ENCODE measurements at regions not wholly inside any gene's neighbourhood (a gene's known extent, or its start where the extent isn't known, plus 50 kb on each side); places are given as distances from the start of the nearest gene placed in this dataset.

DNA sequence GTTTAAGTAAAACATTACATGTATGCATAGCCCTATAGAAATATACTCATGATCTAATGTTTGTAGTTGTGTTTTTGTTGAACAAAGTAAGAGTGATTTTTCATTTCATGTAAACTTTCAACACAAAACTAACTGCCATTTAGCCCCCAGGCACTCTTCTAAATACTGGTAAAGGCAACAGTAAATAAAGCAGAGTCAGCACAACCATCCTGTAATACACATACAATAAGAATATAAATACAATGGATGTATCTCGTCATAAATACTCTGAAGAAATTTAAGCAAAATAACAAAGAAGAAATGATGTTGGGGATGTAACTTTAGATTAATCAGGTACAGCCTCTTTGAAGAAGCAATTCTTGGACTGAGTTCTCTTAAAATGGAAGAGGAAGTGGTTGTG is 821.2 kb downstream of the ARAP2 start:
- Mint-ChIP-seq H3K9me3 (peaks cover 4% of the 10 kb centered on the region), H3K27me3 (ENCODE audit: low read depth) (no peaks in the 10 kb centered on the region), H3K27ac (no peak overlapping the region), H3K4me3 (no peak overlapping the region), H3K4me1 (ENCODE audit: low read depth) (no peaks in the 10 kb centered on the region), H3K36me3 (ENCODE audit: low read depth) (no peaks in the 10 kb centered on the region)
- intact Hi-C loops (cut with micrococcal nuclease) = no loop called here
- DNase-seq = no peak
- CTCF ChIA-PET = interaction anchor here (0.6 kb wide), 1 partner anchor 615 kb away, joined by 4 read pairs; no protein-coding TSS in a partner anchor

DNA sequence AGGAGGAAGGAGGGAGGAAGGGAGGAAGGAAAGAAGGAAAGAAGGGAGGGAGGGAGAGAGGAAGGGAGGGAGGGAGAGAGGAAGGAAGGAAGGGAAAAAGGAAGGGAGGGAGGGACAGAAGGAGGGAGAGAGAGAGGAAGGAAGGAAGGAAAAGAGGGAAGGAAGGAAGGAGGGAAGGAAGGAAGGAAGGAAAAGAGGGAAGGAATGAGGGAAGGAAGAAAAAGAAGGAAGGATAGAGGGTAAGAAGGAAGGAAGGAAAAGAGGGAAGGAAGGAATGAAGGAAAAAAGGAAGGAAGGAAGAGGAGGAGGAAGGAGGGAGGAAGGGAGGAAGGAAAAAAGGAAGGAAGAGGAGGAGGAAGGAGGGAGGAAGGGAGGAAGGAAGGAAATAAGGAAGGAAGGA is 796.8 kb downstream of the ARAP2 start:
- intact Hi-C loops (cut with micrococcal nuclease) = no loop called here
- H3K4me3 Mint-ChIP-seq = no peak overlapping the region
- no peaks in the 10 kb centered on the region for H3K27me3 Mint-ChIP-seq (ENCODE audit: low read depth)
- no peaks in the 10 kb centered on the region for H3K36me3 Mint-ChIP-seq (ENCODE audit: low read depth)
- H3K27ac Mint-ChIP-seq = no peak overlapping the region
- H3K4me1 Mint-ChIP-seq (ENCODE audit: low read depth) = no peaks in the 10 kb centered on the region
- CTCF ChIA-PET = no interaction called here
- no peak for DNase-seq
- peaks cover 2% of the 10 kb centered on the region for H3K9me3 Mint-ChIP-seq

GRCh38 chr4:35459045-35459444 is 785.3 kb downstream of the ARAP2 start:
- Mint-ChIP-seq H3K4me1 (ENCODE audit: low read depth) (no peaks in the 10 kb centered on the region), H3K27ac (no peak overlapping the region), H3K9me3 (peaks cover 15% of the 10 kb centered on the region), H3K36me3 (ENCODE audit: low read depth) (no peaks in the 10 kb centered on the region), H3K4me3 (no peak overlapping the region), H3K27me3 (ENCODE audit: low read depth) (no peaks in the 10 kb centered on the region)
- intact Hi-C loops (cut with micrococcal nuclease) = no loop called here
- CTCF ChIA-PET = no interaction called here
- DNase-seq = no peak

DNA sequence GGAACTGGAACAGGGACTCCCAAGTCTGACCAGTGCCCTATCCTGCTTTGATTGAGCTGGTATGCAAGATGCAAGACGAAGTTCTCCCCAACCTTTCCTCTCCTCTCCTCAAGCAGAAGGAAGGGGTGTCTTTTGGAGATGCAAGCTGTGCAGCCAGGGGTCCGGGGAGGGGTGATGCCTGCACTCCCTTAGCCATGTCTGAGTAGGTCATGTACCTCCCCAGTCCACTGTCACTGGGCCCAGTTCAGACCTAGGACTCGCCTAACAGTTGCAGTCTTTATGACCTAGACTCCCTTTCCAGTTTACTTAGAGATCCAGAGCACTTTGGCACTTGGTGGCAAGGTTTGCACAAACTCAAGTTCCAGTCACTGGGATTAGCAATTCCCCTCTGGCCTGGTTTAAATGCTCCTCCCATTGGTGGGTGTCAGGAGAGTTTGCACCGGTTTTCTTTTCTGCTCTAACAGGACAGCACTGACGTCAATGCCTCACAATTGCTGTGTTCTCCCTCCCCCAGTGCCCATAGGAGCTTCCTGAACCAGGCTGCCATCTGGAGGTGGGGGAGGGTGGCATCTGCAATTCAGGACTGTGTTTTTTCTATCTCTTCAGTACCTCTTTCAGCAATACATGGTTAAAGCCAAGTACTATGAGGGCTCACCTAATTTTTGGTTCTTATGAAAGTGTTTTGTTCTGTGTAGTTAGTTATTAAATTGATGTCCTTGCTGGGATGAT is 782.2 kb downstream of the ARAP2 start:
- Mint-ChIP-seq H3K27ac (no peak overlapping the region), H3K27me3 (ENCODE audit: low read depth) (no peaks in the 10 kb centered on the region), H3K36me3 (ENCODE audit: low read depth) (no peaks in the 10 kb centered on the region), H3K9me3 (peaks cover 15% of the 10 kb centered on the region), H3K4me3 (no peak overlapping the region), H3K4me1 (ENCODE audit: low read depth) (no peaks in the 10 kb centered on the region)
- DNase-seq = no peak
- CTCF ChIA-PET = no interaction called here
- intact Hi-C loops (cut with micrococcal nuclease) = no loop called here

GRCh38 chr4:35463251-35463952 is 780.9 kb downstream of the ARAP2 start:
- H3K4me1 Mint-ChIP-seq (ENCODE audit: low read depth) = no peaks in the 10 kb centered on the region
- H3K27ac Mint-ChIP-seq = no peak overlapping the region
- no peak for DNase-seq

GRCh38 chr4:35464964-35465528 is 779.3 kb downstream of the ARAP2 start:
- no peaks in the 10 kb centered on the region for H3K27me3 Mint-ChIP-seq (ENCODE audit: low read depth)
- intact Hi-C loops (cut with micrococcal nuclease) = no loop called here
- no peak for DNase-seq
- H3K9me3 Mint-ChIP-seq = peaks cover 2% of the 10 kb centered on the region
- H3K4me3 Mint-ChIP-seq = no peak overlapping the region
- CTCF ChIA-PET = interaction anchor here (0.7 kb wide), 1 partner anchor 60 kb away, joined by 3 read pairs; no protein-coding TSS in a partner anchor
- H3K27ac Mint-ChIP-seq = no peak overlapping the region
- H3K4me1 Mint-ChIP-seq (ENCODE audit: low read depth) = no peaks in the 10 kb centered on the region
- no peaks in the 10 kb centered on the region for H3K36me3 Mint-ChIP-seq (ENCODE audit: low read depth)

More at GRCh38 chr4:35463251-35463952, 780.9 kb downstream of the ARAP2 start:
- Mint-ChIP-seq H3K4me3 (no peak overlapping the region), H3K27me3 (ENCODE audit: low read depth) (no peaks in the 10 kb centered on the region), H3K9me3 (peaks cover 11% of the 10 kb centered on the region), H3K36me3 (ENCODE audit: low read depth) (no peaks in the 10 kb centered on the region)
- intact Hi-C loops (cut with micrococcal nuclease) = no loop called here
- CTCF ChIA-PET = no interaction called here

DNA sequence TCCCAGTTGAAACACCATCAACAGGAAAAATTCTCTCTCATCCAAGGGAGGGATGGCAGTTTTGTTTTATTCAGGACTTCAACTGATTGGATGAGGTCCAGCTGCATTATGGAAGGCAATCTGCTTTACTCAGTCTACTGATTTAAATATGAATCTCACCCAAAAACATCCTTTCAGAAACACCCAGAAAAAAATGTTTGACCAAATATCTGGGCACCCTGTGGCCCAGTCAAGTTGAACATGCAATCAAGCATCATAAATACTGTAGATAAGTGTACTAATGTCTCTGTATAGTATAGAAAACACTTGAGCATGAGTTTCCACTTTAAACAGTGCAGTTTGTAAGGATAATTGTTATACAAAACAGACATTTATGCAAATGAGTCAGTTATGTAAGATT is 753.2 kb downstream of the ARAP2 start:
- Mint-ChIP-seq H3K4me3 (no peak overlapping the region), H3K36me3 (ENCODE audit: low read depth) (no peaks in the 10 kb centered on the region), H3K27me3 (ENCODE audit: low read depth) (no peaks in the 10 kb centered on the region), H3K27ac (no peak overlapping the region), H3K4me1 (ENCODE audit: low read depth) (no peaks in the 10 kb centered on the region), H3K9me3 (peaks cover 2% of the 10 kb centered on the region)
- intact Hi-C loops (cut with micrococcal nuclease) = no loop called here
- CTCF ChIA-PET = no interaction called here
- DNase-seq = no peak

GRCh38 chr4:35493977-35494376 is 750.3 kb downstream of the ARAP2 start:
- CTCF ChIA-PET = no interaction called here
- Mint-ChIP-seq H3K9me3 (peaks cover 6% of the 10 kb centered on the region), H3K36me3 (ENCODE audit: low read depth) (no peaks in the 10 kb centered on the region), H3K27me3 (ENCODE audit: low read depth) (no peaks in the 10 kb centered on the region), H3K4me3 (no peak overlapping the region), H3K27ac (no peak overlapping the region), H3K4me1 (ENCODE audit: low read depth) (no peaks in the 10 kb centered on the region)
- intact Hi-C loops (cut with micrococcal nuclease) = no loop called here
- no peak for DNase-seq

DNA sequence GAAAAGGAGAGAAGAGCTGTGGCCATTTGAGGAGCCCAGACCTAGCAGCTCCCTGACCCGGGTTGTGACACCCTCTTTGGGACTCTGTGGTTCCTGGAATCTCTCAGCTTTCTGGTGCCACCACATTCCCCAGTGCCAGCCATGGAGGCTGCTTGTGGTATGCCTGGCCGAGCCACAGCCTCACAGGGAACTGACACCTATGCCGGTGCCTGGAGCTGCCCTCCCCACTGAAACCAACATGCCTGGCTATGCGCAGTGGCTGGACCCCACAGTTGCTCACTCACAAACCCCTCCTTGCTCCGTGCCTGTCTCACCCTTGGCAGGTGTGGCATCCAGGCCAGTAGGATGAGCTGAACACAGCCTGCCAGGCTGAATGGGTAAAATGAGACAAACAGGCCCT is 749.4 kb downstream of the ARAP2 start:
- Mint-ChIP-seq H3K4me3 (no peak overlapping the region), H3K27me3 (ENCODE audit: low read depth) (no peaks in the 10 kb centered on the region), H3K9me3 (peaks cover 6% of the 10 kb centered on the region), H3K4me1 (ENCODE audit: low read depth) (no peaks in the 10 kb centered on the region), H3K36me3 (ENCODE audit: low read depth) (no peaks in the 10 kb centered on the region), H3K27ac (no peak overlapping the region)
- CTCF ChIA-PET = no interaction called here
- no peak for DNase-seq
- intact Hi-C loops (cut with micrococcal nuclease) = no loop called here

GRCh38 chr4:35500812-35501211 is 743.5 kb downstream of the ARAP2 start:
- H3K9me3 Mint-ChIP-seq = peaks cover 4% of the 10 kb centered on the region
- intact Hi-C loops (cut with micrococcal nuclease) = no loop called here
- no peaks in the 10 kb centered on the region for H3K36me3 Mint-ChIP-seq (ENCODE audit: low read depth)
- CTCF ChIA-PET = no interaction called here
- DNase-seq = no peak
- no peak overlapping the region for H3K4me3 Mint-ChIP-seq
- no peaks in the 10 kb centered on the region for H3K4me1 Mint-ChIP-seq (ENCODE audit: low read depth)
- no peak overlapping the region for H3K27ac Mint-ChIP-seq
- H3K27me3 Mint-ChIP-seq (ENCODE audit: low read depth) = no peaks in the 10 kb centered on the region

- no peak overlapping the region for H3K27ac Mint-ChIP-seq
- intact Hi-C loops (cut with micrococcal nuclease) = no loop called here
- CTCF ChIA-PET = no interaction called here
- no peaks in the 10 kb centered on the region for H3K9me3 Mint-ChIP-seq
- no peaks in the 10 kb centered on the region for H3K4me1 Mint-ChIP-seq (ENCODE audit: low read depth)
- DNase-seq = no peak
- H3K36me3 Mint-ChIP-seq (ENCODE audit: low read depth) = no peaks in the 10 kb centered on the region
- H3K27me3 Mint-ChIP-seq (ENCODE audit: low read depth) = no peaks in the 10 kb centered on the region
- no peak overlapping the region for H3K4me3 Mint-ChIP-seq
These were observed 740.9 kb downstream of the ARAP2 start for GRCh38 chr4:35503435-35503834.

- no peaks in the 10 kb centered on the region for H3K4me1 Mint-ChIP-seq (ENCODE audit: low read depth)
- no peaks in the 10 kb centered on the region for H3K36me3 Mint-ChIP-seq (ENCODE audit: low read depth)
- H3K4me3 Mint-ChIP-seq = no peak overlapping the region
- no peak overlapping the region for H3K27ac Mint-ChIP-seq
- H3K9me3 Mint-ChIP-seq = no peaks in the 10 kb centered on the region
- intact Hi-C loops (cut with micrococcal nuclease) = no loop called here
- CTCF ChIA-PET = no interaction called here
- no peaks in the 10 kb centered on the region for H3K27me3 Mint-ChIP-seq (ENCODE audit: low read depth)
- no peak for DNase-seq
These were observed 738.2 kb downstream of the ARAP2 start for GRCh38 chr4:35506161-35506560.

GRCh38 chr4:35511851-35512250 is 732.5 kb downstream of the ARAP2 start:
- H3K27me3 Mint-ChIP-seq (ENCODE audit: low read depth) = no peaks in the 10 kb centered on the region
- no peaks in the 10 kb centered on the region for H3K9me3 Mint-ChIP-seq
- no peaks in the 10 kb centered on the region for H3K4me1 Mint-ChIP-seq (ENCODE audit: low read depth)
- no peaks in the 10 kb centered on the region for H3K36me3 Mint-ChIP-seq (ENCODE audit: low read depth)
- no peak overlapping the region for H3K4me3 Mint-ChIP-seq
- H3K27ac Mint-ChIP-seq = no peak overlapping the region
- no peak for DNase-seq
- intact Hi-C loops (cut with micrococcal nuclease) = no loop called here
- CTCF ChIA-PET = no interaction called here
